ENCODE measurements at regions not wholly inside any gene's neighbourhood (a gene's known extent, or its start where the extent isn't known, plus 50 kb on each side); places are given as distances from the start of the nearest gene placed in this dataset.

GRCh38 chr5:99586878-99587277 lies 658.1 kb upstream of the CHD1 start:
- H3K27ac ChIP-seq (ENCODE audit: low read depth, low read length), result no peak overlapping the region
- no peak overlapping the region for H3K9ac ChIP-seq (replicated peaks in 1 of 4; ENCODE audit: extremely low read depth in 1 of 4, low read depth in 3 of 4, low read length in 3 of 4)
- no peak overlapping the region for H3K4ac ChIP-seq (replicated peaks; ENCODE audit: insufficient read length, low read depth, low read length)
- H4K8ac ChIP-seq (ENCODE audit: extremely low read depth, insufficient read depth, low read length), result no peak overlapping the region
- no peak for DNase-seq (ENCODE audit: low read depth in 1 of 2, low spot score in 2 of 2)
- CTCF ChIA-PET (ENCODE audit: partially characterized antibody), result no interaction called here
- H4K91ac ChIP-seq (replicated peaks; ENCODE audit: insufficient read length, low read length), result no peak overlapping the region
- no peak overlapping the region for H2AK5ac ChIP-seq (ENCODE audit: low read depth, low read length)
- H2BK5ac ChIP-seq (ENCODE audit: low read depth, low read length), result no peak overlapping the region
- H4K5ac ChIP-seq (ENCODE audit: insufficient read length, low read depth, low read length), result no peak overlapping the region
- POLR2A ChIA-PET (ENCODE audit: partially characterized antibody), result no interaction called here
- H4K20me1 ChIP-seq (replicated peaks in 1 of 2; ENCODE audit: control insufficient read depth in 1 of 2, insufficient read depth in 2 of 2, low read length in 2 of 2), result no peaks in the 10 kb centered on the region
- H3K79me1 ChIP-seq (ENCODE audit: low read depth, low read length), result no peaks in the 10 kb centered on the region
- FAIRE-seq, result no peak
- H2BK120ac ChIP-seq (replicated peaks; ENCODE audit: low read depth, low read length), result no peak overlapping the region
- no peaks in the 10 kb centered on the region for H3K23me2 ChIP-seq (ENCODE audit: low read depth, low read length)
- no peak overlapping the region for H3K23ac ChIP-seq (ENCODE audit: insufficient read length)
- H3K9me3 ChIP-seq (ENCODE audit: insufficient read depth in 2 of 2, low read depth in 1 of 2, low read length in 1 of 2), result no peaks in the 10 kb centered on the region
- H3K4me3 ChIP-seq (ENCODE audit: extremely low read depth in 1 of 4, insufficient read depth in 2 of 4, low read depth in 3 of 4, low read length in 4 of 4), result no peak overlapping the region
- no peak overlapping the region for H3K14ac ChIP-seq (ENCODE audit: insufficient read length)
- no peak overlapping the region for H2BK15ac ChIP-seq (ENCODE audit: low read length)
- H3K56ac ChIP-seq (replicated peaks; ENCODE audit: insufficient read length, low read depth, low read length), result no peak overlapping the region
- H3K4me2 ChIP-seq (ENCODE audit: insufficient read depth in 1 of 2, low read depth in 2 of 2, low read length in 2 of 2), result no peak overlapping the region
- H3K4me1 ChIP-seq (replicated peaks in 1 of 4; ENCODE audit: control insufficient read depth in 3 of 4, insufficient read depth in 4 of 4, low read length in 3 of 4), result no peaks in the 10 kb centered on the region
- no peaks in the 10 kb centered on the region for H3K36me3 ChIP-seq (ENCODE audit: control insufficient read depth in 2 of 4, insufficient read depth in 4 of 4, low read length in 3 of 4)
- H2BK20ac ChIP-seq (ENCODE audit: low read length), result no peak overlapping the region
- no peaks in the 10 kb centered on the region for H3K27me3 ChIP-seq (replicated peaks in 1 of 4; ENCODE audit: control insufficient read depth in 3 of 4, extremely low read depth in 1 of 4, insufficient read depth in 3 of 4, low read length in 3 of 4)
- no peak overlapping the region for H2AFZ ChIP-seq (ENCODE audit: low read length)
- no peak overlapping the region for H3K18ac ChIP-seq (ENCODE audit: extremely low read depth, low read length)
- no peaks in the 10 kb centered on the region for H3K79me2 ChIP-seq (ENCODE audit: control insufficient read depth in 1 of 2, insufficient read depth in 2 of 2, low read length in 2 of 2)
- no peak overlapping the region for H2BK12ac ChIP-seq (ENCODE audit: low read depth, low read length)
- TF ChIP-seq CHD1 (IDR thresholded peaks at IDR 0.05; ENCODE audit: low read depth, low read length) (no peak), EP300 (IDR thresholded peaks at IDR 0.05; ENCODE audit: borderline replicate concordance in 1 of 2, low read depth in 2 of 2, low read length in 2 of 2) (no peak)

Data from H1 (cell line).